ENCODE measurements at regions not wholly inside any gene's neighbourhood (a gene's known extent, or its start where the extent isn't known, plus 50 kb on each side); places are given as distances from the start of the nearest gene placed in this dataset.

DNA sequence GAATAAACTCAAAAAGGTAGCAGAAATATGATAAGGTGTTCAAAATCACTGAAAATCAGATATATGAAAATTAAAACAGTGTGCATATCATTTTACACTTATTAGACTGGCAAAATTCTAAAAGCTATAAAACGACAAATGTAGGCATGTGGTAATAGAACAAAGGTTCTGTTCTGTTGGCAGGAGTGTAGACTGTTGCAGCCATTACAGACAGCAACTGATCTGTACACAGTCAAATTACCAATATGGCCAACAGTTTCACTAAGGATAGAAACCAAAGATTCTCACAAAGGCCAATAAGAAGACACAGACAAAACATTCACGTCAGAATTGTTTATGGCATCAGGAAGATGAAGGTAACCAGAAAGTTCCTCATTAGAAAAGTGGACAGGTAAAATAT is 112.8 kb upstream of the PLS3 start:
- DNase-seq (ENCODE audit: low spot score): no peak
- no peak overlapping the region for H3K27ac ChIP-seq
- POLR2A ChIA-PET (ENCODE audit: low non-redundant PET): no interaction called here
- CTCF ChIA-PET: no interaction called here
- TF ChIP-seq CTCF (conservative IDR thresholded peaks at IDR 0.05; ENCODE audit: low read depth): no peak

- POLR2A ChIA-PET (ENCODE audit: low non-redundant PET): no interaction called here
- DNase-seq (ENCODE audit: low spot score): no peak
- H3K27ac ChIP-seq: no peak overlapping the region
- CTCF ChIA-PET: no interaction called here
- TF ChIP-seq CTCF (conservative IDR thresholded peaks at IDR 0.05; ENCODE audit: low read depth): no peak
Observed at GRCh38 chrX:115449742-115450141, 111.2 kb upstream of the PLS3 start.

GRCh38 chrX:115452251-115452650 is 108.7 kb upstream of the PLS3 start:
- ChIA-PET CTCF (no interaction called here), POLR2A (ENCODE audit: low non-redundant PET) (no interaction called here)
- DNase-seq (ENCODE audit: low spot score): no peak
- H3K27ac ChIP-seq: no peak overlapping the region
- TF ChIP-seq CTCF (conservative IDR thresholded peaks at IDR 0.05; ENCODE audit: low read depth): no peak

DNA sequence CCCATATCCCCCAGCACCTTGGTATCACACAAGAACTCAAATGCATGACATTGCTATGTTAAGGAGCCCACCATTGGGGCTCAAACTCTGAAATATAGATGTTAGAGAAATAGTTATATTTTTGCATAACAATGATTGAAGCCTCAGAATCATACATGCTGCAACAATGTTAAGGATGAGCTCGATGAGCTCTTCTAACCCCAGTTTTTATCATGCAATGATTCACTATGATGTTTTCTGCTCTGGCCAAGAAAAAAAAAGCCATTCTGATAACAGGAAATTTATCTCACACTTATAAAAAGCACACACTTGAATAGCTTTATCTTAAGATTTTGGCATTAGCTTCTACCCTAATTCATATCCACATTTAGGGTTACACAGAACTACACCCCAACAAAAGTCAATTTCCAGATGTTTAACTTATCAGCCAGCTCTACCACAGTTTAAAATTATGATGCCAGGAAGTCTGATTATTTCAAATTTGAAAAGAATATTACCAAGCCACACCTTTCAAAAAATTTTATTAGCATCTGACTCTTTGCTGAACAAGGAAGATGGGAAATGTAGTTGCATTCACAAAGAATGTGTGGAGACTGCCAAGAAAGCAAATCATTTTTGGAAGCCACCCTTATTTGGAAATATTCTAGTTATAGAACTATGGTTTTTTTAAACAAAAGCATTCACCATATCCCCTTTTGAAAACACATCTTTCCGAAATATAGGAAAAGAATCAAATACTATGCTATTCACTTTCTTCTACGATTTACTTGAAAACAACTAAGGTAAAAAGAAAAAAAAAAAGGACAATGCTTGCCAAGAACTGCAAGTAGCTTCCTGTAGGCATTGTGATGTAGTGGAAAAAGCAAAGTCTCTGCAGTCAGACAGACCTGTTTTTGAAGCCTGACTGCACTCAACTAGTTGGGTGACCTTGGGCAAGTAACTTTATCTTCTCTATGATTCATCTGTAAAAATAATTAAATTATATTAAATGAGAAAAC is 100.8 kb upstream of the PLS3 start:
- no peak for TF ChIP-seq CTCF (conservative IDR thresholded peaks at IDR 0.05; ENCODE audit: low read depth)
- DNase-seq (ENCODE audit: low spot score): no peak
- ChIA-PET CTCF (no interaction called here), POLR2A (ENCODE audit: low non-redundant PET) (no interaction called here)
- H3K27ac ChIP-seq: no peak overlapping the region

- no peak for DNase-seq (ENCODE audit: low spot score)
- ChIA-PET CTCF (no interaction called here), POLR2A (ENCODE audit: low non-redundant PET) (no interaction called here)
- no peak for TF ChIP-seq CTCF (conservative IDR thresholded peaks at IDR 0.05; ENCODE audit: low read depth)
- no peak overlapping the region for H3K27ac ChIP-seq
Observed at GRCh38 chrX:115462406-115462805, 98.6 kb upstream of the PLS3 start.

- ChIA-PET POLR2A (ENCODE audit: low non-redundant PET) (no interaction called here), CTCF (no interaction called here)
- TF ChIP-seq CTCF (conservative IDR thresholded peaks at IDR 0.05; ENCODE audit: low read depth): no peak
- H3K27ac ChIP-seq: no peak overlapping the region
- no peak for DNase-seq (ENCODE audit: low spot score)
Observed at GRCh38 chrX:115467961-115468360, 93.0 kb upstream of the PLS3 start.
